DLD1 (cell line): ENCODE measurements at regions not wholly inside any gene's neighbourhood (a gene's known extent, or its start where the extent isn't known, plus 50 kb on each side); places are given as distances from the start of the nearest gene placed in this dataset.

Experiments used
- in situ Hi-C: cut with HindIII; loops from 2 replicates; pipeline ENCODE4 v1.10.0; 2017; ENCODE audit warnings: low sequenced_read_pairs

- in situ Hi-C loops, result no loop called here
Measured at GRCh38 chr11:119802670-119803069, 73.7 kb upstream of the NECTIN1 start.

- in situ Hi-C loops, result no loop called here
Measured at GRCh38 chr11:119800619-119801018, 71.6 kb upstream of the NECTIN1 start.

- in situ Hi-C loops, result no loop called here
Measured at GRCh38 chr11:119800171-119800570, 71.2 kb upstream of the NECTIN1 start.

- in situ Hi-C loops, result no loop called here
Measured at GRCh38 chr11:119798656-119799055, 69.7 kb upstream of the NECTIN1 start.

GRCh38 chr11:119797736-119798135 lies 68.7 kb upstream of the NECTIN1 start:
- in situ Hi-C loops, result no loop called here

GRCh38 chr11:119797123-119797611 lies 68.2 kb upstream of the NECTIN1 start:
- in situ Hi-C loops, result no loop called here

- in situ Hi-C loops, result no loop called here
Measured at GRCh38 chr11:119796363-119797060, 67.5 kb upstream of the NECTIN1 start.

GRCh38 chr11:119795690-119796089 lies 66.7 kb upstream of the NECTIN1 start:
- in situ Hi-C loops, result no loop called here

GRCh38 chr11:119795231-119795630 lies 66.2 kb upstream of the NECTIN1 start:
- in situ Hi-C loops, result no loop called here

GRCh38 chr11:119794756-119795155 lies 65.8 kb upstream of the NECTIN1 start:
- in situ Hi-C loops, result no loop called here

- in situ Hi-C loops, result no loop called here
Measured at GRCh38 chr11:119794141-119794665, 65.2 kb upstream of the NECTIN1 start.

GRCh38 chr11:119793335-119793984 lies 64.5 kb upstream of the NECTIN1 start:
- in situ Hi-C loops, result no loop called here

- in situ Hi-C loops, result no loop called here
Measured at GRCh38 chr11:119791701-119792151, 62.7 kb upstream of the NECTIN1 start.

- in situ Hi-C loops, result no loop called here
Measured at GRCh38 chr11:119791047-119791446, 62.0 kb upstream of the NECTIN1 start.

- in situ Hi-C loops, result no loop called here
Measured at GRCh38 chr11:119790476-119790875, 61.5 kb upstream of the NECTIN1 start.

- in situ Hi-C loops, result no loop called here
Measured at GRCh38 chr11:119789766-119790407, 60.9 kb upstream of the NECTIN1 start.

GRCh38 chr11:119788911-119789560 lies 60.0 kb upstream of the NECTIN1 start:
- in situ Hi-C loops, result no loop called here

GRCh38 chr11:119788096-119788883 lies 59.3 kb upstream of the NECTIN1 start:
- in situ Hi-C loops, result no loop called here

GRCh38 chr11:119787074-119787461 lies 58.1 kb upstream of the NECTIN1 start:
- in situ Hi-C loops, result no loop called here

- in situ Hi-C loops, result no loop called here
Measured at GRCh38 chr11:119786431-119787073, 57.6 kb upstream of the NECTIN1 start.
